Endothelial cell (in vitro differentiated cells): ENCODE measurements at regions not wholly inside any gene's neighbourhood (a gene's known extent, or its start where the extent isn't known, plus 50 kb on each side); places are given as distances from the start of the nearest gene placed in this dataset.

Experiments used
- DNase-seq: peaks from one replicate; pipeline ENCODE4 v3.0.0; 2021; ENCODE audit warnings: low spot score
- H3K27ac Mint-ChIP-seq: one replicate; pipeline ENCODE4 v1.8.0; 2021; ENCODE audit warnings: mixed read lengths, inconsistent platforms; ENCODE audit not compliant: unreplicated experiment
- H3K27me3 Mint-ChIP-seq: one replicate; pipeline ENCODE4 v1.8.0; 2021; ENCODE audit warnings: mild to moderate bottlenecking, moderate library complexity, mixed read lengths, inconsistent platforms; ENCODE audit not compliant: unreplicated experiment
- H3K36me3 Mint-ChIP-seq: one replicate; pipeline ENCODE4 v1.8.0; 2021; ENCODE audit warnings: mild to moderate bottlenecking, low read depth, mixed read lengths, inconsistent platforms; ENCODE audit not compliant: unreplicated experiment
- H3K4me1 Mint-ChIP-seq: one replicate; pipeline ENCODE4 v1.8.0; 2021; ENCODE audit warnings: mild to moderate bottlenecking, mixed read lengths, inconsistent platforms; ENCODE audit not compliant: unreplicated experiment
- H3K4me3 Mint-ChIP-seq: one replicate; pipeline ENCODE4 v1.8.0; 2021; ENCODE audit warnings: mild to moderate bottlenecking, mixed read lengths, inconsistent platforms; ENCODE audit not compliant: unreplicated experiment
- H3K9me3 Mint-ChIP-seq: one replicate; pipeline ENCODE4 v1.8.0; 2021; ENCODE audit warnings: mixed read lengths, inconsistent platforms; ENCODE audit not compliant: unreplicated experiment
- TF ChIP-seq, protein P1 (sequence below): fragments of 200-600 bp; sonication (generic); IDR thresholded peaks from one replicate; pipeline ENCODE4 v1.5.0; 2021; ENCODE audit warnings: antibody characterized with exemption; ENCODE audit not compliant: unreplicated experiment

DNA sequence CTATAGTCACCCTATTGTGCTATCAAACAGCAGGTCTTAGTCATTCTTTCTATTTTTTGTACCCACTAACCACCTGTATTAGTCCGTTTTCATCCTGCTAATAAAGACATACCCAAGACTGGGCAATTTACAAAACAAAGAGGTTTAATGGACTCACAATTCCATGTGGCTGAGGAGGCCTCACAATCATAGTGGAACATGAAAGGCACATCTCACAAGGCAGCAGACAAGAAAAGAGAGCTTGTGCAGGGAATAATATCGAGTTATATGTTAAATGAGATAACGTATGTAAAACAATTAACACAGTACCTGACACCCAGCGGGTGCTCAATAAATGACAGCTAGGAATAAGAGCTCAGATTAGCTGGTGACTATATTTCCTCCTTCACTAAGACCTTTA lies 88.1 kb upstream of the WDR44 start:
- Mint-ChIP-seq H3K27ac (no peak overlapping the region), H3K4me1 (peaks cover 8% of the 10 kb centered on the region), H3K36me3 (no peaks in the 10 kb centered on the region), H3K9me3 (no peaks in the 10 kb centered on the region), H3K4me3 (no peak overlapping the region), H3K27me3 (no peaks in the 10 kb centered on the region)
- TF ChIP-seq, protein P1, sequence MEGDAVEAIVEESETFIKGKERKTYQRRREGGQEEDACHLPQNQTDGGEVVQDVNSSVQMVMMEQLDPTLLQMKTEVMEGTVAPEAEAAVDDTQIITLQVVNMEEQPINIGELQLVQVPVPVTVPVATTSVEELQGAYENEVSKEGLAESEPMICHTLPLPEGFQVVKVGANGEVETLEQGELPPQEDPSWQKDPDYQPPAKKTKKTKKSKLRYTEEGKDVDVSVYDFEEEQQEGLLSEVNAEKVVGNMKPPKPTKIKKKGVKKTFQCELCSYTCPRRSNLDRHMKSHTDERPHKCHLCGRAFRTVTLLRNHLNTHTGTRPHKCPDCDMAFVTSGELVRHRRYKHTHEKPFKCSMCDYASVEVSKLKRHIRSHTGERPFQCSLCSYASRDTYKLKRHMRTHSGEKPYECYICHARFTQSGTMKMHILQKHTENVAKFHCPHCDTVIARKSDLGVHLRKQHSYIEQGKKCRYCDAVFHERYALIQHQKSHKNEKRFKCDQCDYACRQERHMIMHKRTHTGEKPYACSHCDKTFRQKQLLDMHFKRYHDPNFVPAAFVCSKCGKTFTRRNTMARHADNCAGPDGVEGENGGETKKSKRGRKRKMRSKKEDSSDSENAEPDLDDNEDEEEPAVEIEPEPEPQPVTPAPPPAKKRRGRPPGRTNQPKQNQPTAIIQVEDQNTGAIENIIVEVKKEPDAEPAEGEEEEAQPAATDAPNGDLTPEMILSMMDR, result no peak
- no peak for DNase-seq

DNA sequence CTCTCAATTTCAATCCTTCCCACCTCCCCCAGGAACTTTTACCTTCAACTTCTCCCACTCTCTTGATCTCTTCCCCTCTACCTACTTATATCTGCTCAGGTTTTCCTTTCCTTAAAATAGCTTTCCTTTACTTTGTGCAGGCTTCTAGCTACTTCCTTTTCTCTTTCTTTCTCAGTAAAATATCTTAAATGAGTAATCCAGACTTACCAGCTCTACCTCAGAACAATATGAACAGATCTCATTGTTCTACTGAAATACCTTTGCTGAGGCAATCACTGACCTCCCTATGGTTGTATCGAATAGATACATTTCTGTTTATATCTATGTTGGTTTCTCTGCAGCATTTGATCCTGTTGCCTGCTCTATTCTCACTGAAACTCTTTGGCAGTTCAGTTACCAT lies 86.7 kb upstream of the WDR44 start:
- no peak overlapping the region for H3K4me3 Mint-ChIP-seq
- H3K9me3 Mint-ChIP-seq, result no peaks in the 10 kb centered on the region
- H3K27ac Mint-ChIP-seq, result no peak overlapping the region
- H3K4me1 Mint-ChIP-seq, result peaks cover 8% of the 10 kb centered on the region
- H3K27me3 Mint-ChIP-seq, result no peaks in the 10 kb centered on the region
- no peak for DNase-seq
- no peaks in the 10 kb centered on the region for H3K36me3 Mint-ChIP-seq
- TF ChIP-seq, protein P1, result no peak

DNA sequence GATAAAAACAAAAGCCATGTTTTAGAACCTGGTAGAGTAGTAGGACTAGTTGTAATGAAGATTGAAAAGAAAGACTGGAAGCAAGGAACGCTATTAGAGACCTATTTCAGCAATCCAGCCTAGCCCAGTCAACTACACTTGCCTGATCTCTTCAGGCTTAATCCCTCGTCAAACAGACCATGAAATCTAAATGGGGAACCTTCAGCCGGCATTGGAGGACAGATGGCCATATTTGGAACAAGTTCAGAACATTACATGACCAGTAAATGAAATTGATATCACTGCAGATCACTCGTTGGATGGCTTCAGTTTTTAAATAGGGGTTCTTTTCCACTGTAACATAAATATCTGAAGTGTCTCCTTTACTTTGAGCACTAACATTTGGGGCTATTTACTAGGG lies 84.8 kb upstream of the WDR44 start:
- Mint-ChIP-seq H3K4me1 (peaks cover 8% of the 10 kb centered on the region), H3K4me3 (no peak overlapping the region), H3K36me3 (no peaks in the 10 kb centered on the region), H3K9me3 (no peaks in the 10 kb centered on the region), H3K27ac (no peak overlapping the region), H3K27me3 (peaks cover 1% of the 10 kb centered on the region)
- TF ChIP-seq, protein P1, result no peak
- DNase-seq, result no peak

DNA sequence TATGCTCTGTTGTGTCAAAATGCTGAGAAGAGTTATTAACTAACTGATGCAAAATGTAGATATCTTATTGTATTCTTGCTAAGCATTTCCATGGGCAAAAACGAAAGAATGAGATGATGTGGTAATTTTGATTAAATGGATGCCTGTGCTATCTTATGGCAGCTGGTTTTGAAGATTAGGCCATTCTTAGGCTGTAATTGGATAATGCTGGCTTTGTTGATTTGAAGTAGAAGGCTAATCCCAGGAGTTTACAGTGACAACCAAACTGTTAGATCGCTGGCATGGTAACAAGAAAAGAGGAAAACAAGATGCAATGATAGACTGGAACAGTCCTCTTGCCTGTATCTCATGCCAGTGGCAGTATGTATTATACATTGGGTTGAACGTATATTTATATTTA lies 74.1 kb upstream of the WDR44 start:
- TF ChIP-seq, protein P1, result no peak
- Mint-ChIP-seq H3K4me1 (no peaks in the 10 kb centered on the region), H3K27ac (no peak overlapping the region), H3K4me3 (no peak overlapping the region), H3K9me3 (no peaks in the 10 kb centered on the region), H3K27me3 (no peaks in the 10 kb centered on the region), H3K36me3 (no peaks in the 10 kb centered on the region)
- no peak for DNase-seq

DNA sequence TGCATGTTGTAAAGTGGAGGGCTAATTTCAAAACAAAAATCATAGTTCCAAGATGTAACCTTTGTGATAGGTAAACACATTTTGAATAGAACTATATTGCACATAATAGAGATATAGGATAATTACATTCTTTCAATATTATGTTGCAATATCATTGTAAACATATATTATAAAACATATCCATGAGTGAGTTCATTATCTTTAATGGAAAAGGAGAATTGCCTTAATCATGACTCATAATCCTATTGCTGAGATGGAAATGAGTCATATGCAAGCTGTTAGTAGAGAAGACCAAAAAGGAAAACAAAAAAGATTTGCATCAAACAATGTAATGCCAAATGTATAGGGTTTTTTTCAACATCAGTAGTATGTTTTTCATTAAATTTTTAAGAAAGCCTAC lies 73.7 kb upstream of the WDR44 start:
- TF ChIP-seq, protein P1, result no peak
- no peaks in the 10 kb centered on the region for H3K27me3 Mint-ChIP-seq
- no peak overlapping the region for H3K27ac Mint-ChIP-seq
- H3K4me1 Mint-ChIP-seq, result no peaks in the 10 kb centered on the region
- no peak overlapping the region for H3K4me3 Mint-ChIP-seq
- no peaks in the 10 kb centered on the region for H3K36me3 Mint-ChIP-seq
- H3K9me3 Mint-ChIP-seq, result no peaks in the 10 kb centered on the region
- DNase-seq, result no peak
